ENCODE measurements at regions not wholly inside any gene's neighbourhood (a gene's known extent, or its start where the extent isn't known, plus 50 kb on each side); places are given as distances from the start of the nearest gene placed in this dataset.

DNA sequence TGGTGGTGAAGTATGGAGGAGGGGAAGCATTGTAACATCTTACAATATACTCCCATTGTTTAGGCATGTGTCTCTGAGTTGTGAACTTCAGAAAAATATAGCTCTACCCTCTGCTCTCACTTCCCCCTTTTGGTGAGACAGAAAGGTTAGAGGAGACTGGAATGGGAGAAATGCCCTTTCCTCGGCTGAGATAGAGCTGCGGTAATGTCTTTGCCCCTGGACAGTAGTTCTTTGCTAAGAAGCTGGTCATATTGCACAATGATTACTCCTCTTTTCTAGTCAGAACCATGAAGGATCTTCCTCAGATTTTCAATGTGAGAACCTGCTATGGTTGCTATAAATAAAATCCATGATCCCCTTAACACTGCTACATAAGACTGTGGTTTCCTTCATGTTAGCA, 171.0 kb downstream of the SEM1 start:
- no peaks in the 10 kb centered on the region for H4K20me1 ChIP-seq (ENCODE audit: insufficient read depth, poor library complexity, severe bottlenecking)
- H3K4me1 ChIP-seq (ENCODE audit: insufficient read depth) = no peaks in the 10 kb centered on the region
- TF ChIP-seq EZH2phosphoT487 (IDR thresholded peaks at IDR 0.05; ENCODE audit: low read depth, severe bottlenecking, unreplicated experiment) = no peak
- TF ChIP-seq, protein P1, sequence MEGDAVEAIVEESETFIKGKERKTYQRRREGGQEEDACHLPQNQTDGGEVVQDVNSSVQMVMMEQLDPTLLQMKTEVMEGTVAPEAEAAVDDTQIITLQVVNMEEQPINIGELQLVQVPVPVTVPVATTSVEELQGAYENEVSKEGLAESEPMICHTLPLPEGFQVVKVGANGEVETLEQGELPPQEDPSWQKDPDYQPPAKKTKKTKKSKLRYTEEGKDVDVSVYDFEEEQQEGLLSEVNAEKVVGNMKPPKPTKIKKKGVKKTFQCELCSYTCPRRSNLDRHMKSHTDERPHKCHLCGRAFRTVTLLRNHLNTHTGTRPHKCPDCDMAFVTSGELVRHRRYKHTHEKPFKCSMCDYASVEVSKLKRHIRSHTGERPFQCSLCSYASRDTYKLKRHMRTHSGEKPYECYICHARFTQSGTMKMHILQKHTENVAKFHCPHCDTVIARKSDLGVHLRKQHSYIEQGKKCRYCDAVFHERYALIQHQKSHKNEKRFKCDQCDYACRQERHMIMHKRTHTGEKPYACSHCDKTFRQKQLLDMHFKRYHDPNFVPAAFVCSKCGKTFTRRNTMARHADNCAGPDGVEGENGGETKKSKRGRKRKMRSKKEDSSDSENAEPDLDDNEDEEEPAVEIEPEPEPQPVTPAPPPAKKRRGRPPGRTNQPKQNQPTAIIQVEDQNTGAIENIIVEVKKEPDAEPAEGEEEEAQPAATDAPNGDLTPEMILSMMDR (IDR thresholded peaks at IDR 0.05; ENCODE audit: poor library complexity) = no peak
- TF ChIP-seq EZH2 (IDR thresholded peaks at IDR 0.05; ENCODE audit: borderline replicate concordance) = no peak
- no peaks in the 10 kb centered on the region for H3K36me3 ChIP-seq (replicated peaks; ENCODE audit: insufficient read depth, low read depth)
- no peak overlapping the region for H3K27ac ChIP-seq
- H3K9me2 ChIP-seq (replicated peaks; ENCODE audit: insufficient read depth) = no peaks in the 10 kb centered on the region
- H3K4me2 ChIP-seq = no peak overlapping the region
- no peak overlapping the region for H2AFZ ChIP-seq
- no peak for DNase-seq (ENCODE audit: low spot score)
- no peaks in the 10 kb centered on the region for H3K9me3 ChIP-seq (ENCODE audit: low read depth)
- WGBS (ENCODE audit: low lambda C conversion rate, missing lambda C conversion rate) = 95% methylated on average over 2 of the region's 2 CpGs
- peaks cover 2% of the 10 kb centered on the region for H3K27me3 ChIP-seq
- no peak overlapping the region for H3K4me3 ChIP-seq
- no peaks in the 10 kb centered on the region for H3K79me2 ChIP-seq

DNA sequence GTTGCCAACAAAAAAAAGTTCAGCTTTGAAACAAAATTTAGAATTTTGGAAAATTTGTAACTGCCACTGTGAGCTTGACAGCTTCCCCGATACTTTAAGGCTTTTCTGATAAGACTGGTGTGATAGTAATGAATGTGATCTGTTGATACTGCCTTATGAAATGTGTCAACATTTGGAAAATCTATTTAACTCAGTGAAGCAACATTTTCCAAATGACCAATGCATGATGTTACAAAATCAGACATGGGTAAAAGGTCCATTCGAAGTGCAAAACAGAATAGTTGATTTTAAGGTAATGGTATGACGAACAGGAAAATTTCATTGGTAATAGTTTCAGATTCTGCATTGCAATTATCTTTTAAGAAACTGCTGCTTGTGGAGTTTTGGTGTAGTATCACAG, 175.4 kb downstream of the SEM1 start:
- 86% methylated on average over 3 of the region's 3 CpGs for WGBS (ENCODE audit: low lambda C conversion rate, missing lambda C conversion rate)
- Histone ChIP-seq H3K4me2 (no peak overlapping the region), H4K20me1 (ENCODE audit: insufficient read depth, poor library complexity, severe bottlenecking) (no peaks in the 10 kb centered on the region), H3K27ac (no peak overlapping the region), H2AFZ (no peak overlapping the region), H3K9me3 (ENCODE audit: low read depth) (no peaks in the 10 kb centered on the region), H3K9me2 (replicated peaks; ENCODE audit: insufficient read depth) (no peaks in the 10 kb centered on the region), H3K79me2 (no peaks in the 10 kb centered on the region), H3K4me1 (ENCODE audit: insufficient read depth) (no peaks in the 10 kb centered on the region), H3K4me3 (no peak overlapping the region), H3K36me3 (replicated peaks; ENCODE audit: insufficient read depth, low read depth) (no peaks in the 10 kb centered on the region), H3K27me3 (peaks cover 3% of the 10 kb centered on the region)
- TF ChIP-seq EZH2 (IDR thresholded peaks at IDR 0.05; ENCODE audit: borderline replicate concordance) (no peak), EZH2phosphoT487 (IDR thresholded peaks at IDR 0.05; ENCODE audit: low read depth, severe bottlenecking, unreplicated experiment) (no peak)
- TF ChIP-seq, protein P1 (IDR thresholded peaks at IDR 0.05; ENCODE audit: poor library complexity) = no peak
- DNase-seq (ENCODE audit: low spot score) = no peak

DNA sequence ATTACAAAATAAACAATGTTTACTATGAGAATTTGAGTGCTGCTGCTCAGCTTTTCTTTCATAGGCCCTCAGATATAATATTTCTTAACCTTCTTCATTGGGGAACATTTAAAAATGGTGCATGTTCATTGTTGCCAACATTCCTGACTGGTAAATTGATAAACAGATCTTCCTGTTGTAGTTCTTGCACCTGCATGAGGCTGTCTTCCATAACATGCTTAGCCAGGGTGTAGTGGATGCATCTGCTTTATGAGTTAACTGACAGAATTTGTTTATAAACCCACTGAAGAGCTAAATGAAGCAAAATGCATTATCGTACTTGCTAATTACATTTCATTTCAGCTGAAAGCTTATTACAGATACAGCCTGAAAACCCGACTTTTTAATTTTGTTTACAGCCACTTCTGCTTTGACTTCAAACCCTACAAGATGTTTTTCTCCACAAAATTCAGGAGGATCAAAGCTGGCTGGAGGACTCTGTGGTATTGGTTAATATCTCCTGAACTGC, 177.2 kb downstream of the SEM1 start:
- no peaks in the 10 kb centered on the region for H3K9me3 ChIP-seq (ENCODE audit: low read depth)
- no peak overlapping the region for H3K4me2 ChIP-seq
- H4K20me1 ChIP-seq (ENCODE audit: insufficient read depth, poor library complexity, severe bottlenecking) = no peaks in the 10 kb centered on the region
- H3K4me1 ChIP-seq (ENCODE audit: insufficient read depth) = no peaks in the 10 kb centered on the region
- H3K4me3 ChIP-seq = no peak overlapping the region
- 67% methylated on average over 2 of the region's 2 CpGs for WGBS (ENCODE audit: low lambda C conversion rate, missing lambda C conversion rate)
- H3K27me3 ChIP-seq = peaks cover 3% of the 10 kb centered on the region
- H3K79me2 ChIP-seq = no peaks in the 10 kb centered on the region
- no peak for DNase-seq (ENCODE audit: low spot score)
- no peak overlapping the region for H2AFZ ChIP-seq
- H3K9me2 ChIP-seq (replicated peaks; ENCODE audit: insufficient read depth) = no peaks in the 10 kb centered on the region
- no peak overlapping the region for H3K27ac ChIP-seq
- TF ChIP-seq, protein P1 (IDR thresholded peaks at IDR 0.05; ENCODE audit: poor library complexity) = no peak
- TF ChIP-seq EZH2phosphoT487 (IDR thresholded peaks at IDR 0.05; ENCODE audit: low read depth, severe bottlenecking, unreplicated experiment) = no peak
- TF ChIP-seq EZH2 (IDR thresholded peaks at IDR 0.05; ENCODE audit: borderline replicate concordance) = no peak
- H3K36me3 ChIP-seq (replicated peaks; ENCODE audit: insufficient read depth, low read depth) = no peaks in the 10 kb centered on the region

DNA sequence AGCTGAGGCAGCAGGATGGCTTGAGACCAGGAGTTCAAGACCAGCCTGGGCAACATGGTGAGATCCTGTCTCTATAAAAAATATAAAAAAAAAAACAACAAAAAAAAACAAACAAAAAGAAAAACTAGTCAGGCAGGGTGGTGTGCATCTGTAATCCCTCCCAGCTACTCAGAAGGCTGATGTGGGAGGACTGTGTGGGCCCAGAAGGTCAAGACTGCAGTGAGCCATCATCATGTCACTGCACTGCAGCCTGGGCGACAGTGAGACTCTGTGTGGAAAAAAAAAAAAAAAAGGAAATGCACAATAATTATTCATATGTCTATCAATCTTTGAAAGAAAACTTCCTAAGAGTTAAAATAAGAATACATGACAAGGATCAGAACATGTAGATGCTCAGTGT, 178.3 kb downstream of the SEM1 start:
- no peaks in the 10 kb centered on the region for H3K36me3 ChIP-seq (replicated peaks; ENCODE audit: insufficient read depth, low read depth)
- DNase-seq (ENCODE audit: low spot score) = no peak
- H3K4me2 ChIP-seq = no peak overlapping the region
- peaks cover 3% of the 10 kb centered on the region for H3K27me3 ChIP-seq
- H3K9me2 ChIP-seq (replicated peaks; ENCODE audit: insufficient read depth) = no peaks in the 10 kb centered on the region
- H3K4me1 ChIP-seq (ENCODE audit: insufficient read depth) = no peaks in the 10 kb centered on the region
- H3K9me3 ChIP-seq (ENCODE audit: low read depth) = no peaks in the 10 kb centered on the region
- no peak overlapping the region for H2AFZ ChIP-seq
- H3K27ac ChIP-seq = no peak overlapping the region
- no peaks in the 10 kb centered on the region for H4K20me1 ChIP-seq (ENCODE audit: insufficient read depth, poor library complexity, severe bottlenecking)
- no peaks in the 10 kb centered on the region for H3K79me2 ChIP-seq
- TF ChIP-seq, protein P1 (IDR thresholded peaks at IDR 0.05; ENCODE audit: poor library complexity) = no peak
- TF ChIP-seq EZH2 (IDR thresholded peaks at IDR 0.05; ENCODE audit: borderline replicate concordance) (no peak), EZH2phosphoT487 (IDR thresholded peaks at IDR 0.05; ENCODE audit: low read depth, severe bottlenecking, unreplicated experiment) (no peak)
- 100% methylated on average over 1 of the region's 1 CpG for WGBS (ENCODE audit: low lambda C conversion rate, missing lambda C conversion rate)
- no peak overlapping the region for H3K4me3 ChIP-seq
